ENCODE measurements at regions not wholly inside any gene's neighbourhood (a gene's known extent, or its start where the extent isn't known, plus 50 kb on each side); places are given as distances from the start of the nearest gene placed in this dataset.

DNA sequence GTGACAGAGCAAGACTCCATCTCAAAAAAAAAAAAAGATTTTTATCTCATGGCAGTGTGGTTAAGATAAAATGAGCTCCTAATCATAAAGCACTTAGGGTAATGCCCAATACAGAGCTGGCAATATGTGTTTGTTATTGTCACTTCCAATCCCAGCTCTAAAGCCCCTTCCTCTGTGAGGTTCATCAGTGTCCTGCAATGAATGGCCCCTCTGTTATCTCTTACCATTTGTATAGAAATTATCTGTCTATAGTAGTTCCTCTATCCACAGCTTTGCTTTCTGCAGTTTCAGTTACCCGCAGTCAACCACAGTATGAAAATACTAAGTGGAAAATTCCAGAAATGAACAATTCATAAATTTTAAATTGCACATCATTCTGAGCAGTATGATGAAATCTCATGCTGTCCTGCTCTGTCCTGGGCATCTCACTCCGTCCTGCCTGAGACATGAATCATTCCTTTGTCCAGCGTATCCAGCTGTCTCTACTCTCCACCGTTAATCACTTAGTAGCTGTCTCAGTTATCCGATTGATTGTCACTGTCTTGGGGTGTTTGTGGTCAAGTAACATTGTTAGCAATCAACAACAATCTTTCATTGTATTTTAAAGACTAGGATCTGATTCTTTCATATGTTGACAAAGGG, 50.2 kb upstream of the DNAH14 start:
- FAIRE-seq (no peak), DNase-seq (ENCODE audit: insufficient read length, low spot score) (no peak)

More for the DNA sequence above, 50.2 kb upstream of the DNAH14 start:
- no peak for TF ChIP-seq SPI1 (IDR thresholded peaks at IDR 0.05; ENCODE audit: low read depth, low read length)
- TF ChIP-seq TAF1 (IDR thresholded peaks at IDR 0.05; ENCODE audit: low read depth, low read length): no peak
- no peak for TF ChIP-seq PAX5 (IDR thresholded peaks at IDR 0.05; ENCODE audit: insufficient read depth, low read length, severe bottlenecking)
- no peak for TF ChIP-seq POLR2AphosphoS5 (IDR thresholded peaks at IDR 0.05; ENCODE audit: low read depth, low read length)
- TF ChIP-seq POU2F2 (IDR thresholded peaks at IDR 0.05; ENCODE audit: low read depth, low read length): no peak
- TF ChIP-seq POLR2A (IDR thresholded peaks at IDR 0.05; ENCODE audit: low read depth, low read length): no peak

Data from GM12891 (cell line).